ENCODE measurements at regions not wholly inside any gene's neighbourhood (a gene's known extent, or its start where the extent isn't known, plus 50 kb on each side); places are given as distances from the start of the nearest gene placed in this dataset.

DNA sequence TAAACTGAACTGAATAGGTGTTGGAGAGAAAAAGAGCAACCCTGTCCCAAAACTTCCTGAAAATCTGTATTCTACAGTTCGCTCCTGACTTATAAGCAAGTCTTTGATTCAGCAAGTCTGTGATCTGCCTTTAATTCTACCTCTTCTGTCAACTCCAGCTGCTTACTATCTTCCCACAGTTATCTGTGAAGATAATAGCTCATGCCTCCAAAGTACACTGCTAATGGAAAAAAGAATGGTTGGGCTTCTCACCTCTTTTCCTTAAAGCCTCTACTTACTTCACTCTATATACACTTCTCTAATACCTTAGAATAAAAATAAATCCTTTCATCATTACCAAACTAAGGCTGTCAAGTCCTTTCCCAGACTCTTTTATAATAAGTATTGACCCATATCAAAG, 391.5 kb upstream of the MIR17HG start:
- Mint-ChIP-seq H3K9me3 (no peaks in the 10 kb centered on the region), H3K4me1 (peaks cover 3% of the 10 kb centered on the region; the same call in 2 of the 3 replicates), H3K36me3 (ENCODE audit: low read depth) (no peaks in the 10 kb centered on the region), H3K27me3 (ENCODE audit: insufficient read depth, low read depth, poor library complexity) (no peaks in the 10 kb centered on the region), H3K27ac (no peak overlapping the region), H3K4me3 (no peak overlapping the region)
- no peak overlapping the region for H3K27ac ChIP-seq (ENCODE audit: low read depth)
- H3K4me3 ChIP-seq, result no peak overlapping the region
- H3K4me2 ChIP-seq, result no peak overlapping the region
- no peaks in the 10 kb centered on the region; the same call in 1 of the 2 replicates for H3K4me1 ChIP-seq (ENCODE audit: insufficient read depth)
- no peaks in the 10 kb centered on the region for H4K20me1 ChIP-seq (replicated peaks; ENCODE audit: insufficient read depth)
- ATAC-seq (no peak), DNase-seq (ENCODE audit: low spot score) (no peak)
- H3F3A ChIP-seq (replicated peaks; ENCODE audit: low read depth), result no peaks in the 10 kb centered on the region
- H3K9me2 ChIP-seq (ENCODE audit: insufficient read depth), result no peaks in the 10 kb centered on the region
- no peaks in the 10 kb centered on the region for H3K79me2 ChIP-seq (replicated peaks; ENCODE audit: insufficient read depth)
- H2AFZ ChIP-seq, result peak overlapping the region; percentile 23; the same call in 1 of the 2 replicates
- no peak for TF ChIP-seq POLR2AphosphoS5 (IDR thresholded peaks at IDR 0.05; ENCODE audit: low read depth)
- TF ChIP-seq CREB1 (CRISPR knock-in tag; IDR thresholded peaks at IDR 0.05; ENCODE audit: low read depth), result no peak
- no peak for TF ChIP-seq REST (IDR thresholded peaks at IDR 0.05; ENCODE audit: unreplicated experiment)
- TF ChIP-seq ZNF114 (CRISPR knock-in tag; IDR thresholded peaks at IDR 0.05), result no peak
- TF ChIP-seq EZH2phosphoT487 (IDR thresholded peaks at IDR 0.05; ENCODE audit: unreplicated experiment), result no peak
- no peaks in the 10 kb centered on the region for H3K36me3 ChIP-seq (ENCODE audit: insufficient read depth)
- H3K27me3 ChIP-seq (ENCODE audit: insufficient read depth), result no peaks in the 10 kb centered on the region

- Histone ChIP-seq H2AFZ (no peak overlapping the region), H3K9me2 (ENCODE audit: insufficient read depth) (no peaks in the 10 kb centered on the region), H3K4me3 (no peak overlapping the region), H4K20me1 (replicated peaks; ENCODE audit: insufficient read depth) (no peaks in the 10 kb centered on the region), H3K4me1 (ENCODE audit: insufficient read depth) (no peaks in the 10 kb centered on the region; the same call in 1 of the 2 replicates), H3K36me3 (ENCODE audit: insufficient read depth) (no peaks in the 10 kb centered on the region), H3K79me2 (replicated peaks; ENCODE audit: insufficient read depth) (no peaks in the 10 kb centered on the region), H3F3A (replicated peaks; ENCODE audit: low read depth) (no peaks in the 10 kb centered on the region), H3K27ac (ENCODE audit: low read depth) (no peak overlapping the region), H3K27me3 (ENCODE audit: insufficient read depth) (no peaks in the 10 kb centered on the region), H3K4me2 (no peak overlapping the region)
- no peak for ATAC-seq
- H3K9me3 Mint-ChIP-seq, result no peaks in the 10 kb centered on the region; the same call in 2 of the 3 replicates
- no peak for DNase-seq (ENCODE audit: low spot score)
- no peaks in the 10 kb centered on the region for H3K36me3 Mint-ChIP-seq (ENCODE audit: low read depth)
- no peak overlapping the region for H3K4me3 Mint-ChIP-seq
- no peaks in the 10 kb centered on the region for H3K27me3 Mint-ChIP-seq (ENCODE audit: insufficient read depth, low read depth, poor library complexity)
- H3K4me1 Mint-ChIP-seq, result no peaks in the 10 kb centered on the region
- no peak overlapping the region for H3K27ac Mint-ChIP-seq
- TF ChIP-seq CTCF (conservative IDR thresholded peaks at IDR 0.05; ENCODE audit: low read depth in 2 of 2), result no peak
- no peak for TF ChIP-seq EZH2 (IDR thresholded peaks at IDR 0.05; ENCODE audit: low read depth, unreplicated experiment)
- no peak for TF ChIP-seq POLR2AphosphoS5 (IDR thresholded peaks at IDR 0.05; ENCODE audit: low read depth)
- no peak for TF ChIP-seq ETS1 (IDR thresholded peaks at IDR 0.05)
- TF ChIP-seq JUNB (IDR thresholded peaks at IDR 0.05; ENCODE audit: unreplicated experiment), result no peak
- TF ChIP-seq ZNF462 (CRISPR knock-in tag; IDR thresholded peaks at IDR 0.05), result no peak
- no peak for TF ChIP-seq ZNF114 (CRISPR knock-in tag; IDR thresholded peaks at IDR 0.05)
These were observed 388.6 kb upstream of the MIR17HG start for GRCh38 chr13:90958866-90959265.

All from GM23338 (cell line).